ENCODE measurements at regions not wholly inside any gene's neighbourhood (a gene's known extent, or its start where the extent isn't known, plus 50 kb on each side); places are given as distances from the start of the nearest gene placed in this dataset.

GRCh38 chr13:83365723-83366122, 516.6 kb downstream of the SLITRK1 start:
- H3K4me2 ChIP-seq = no peak overlapping the region
- ATAC-seq = no peak
- no peak overlapping the region for H3K27ac ChIP-seq
- no peaks in the 10 kb centered on the region for H3K9me3 ChIP-seq
- no peak for FAIRE-seq
- CTCF ChIA-PET = no interaction called here
- DNase-seq (ENCODE audit: low read depth in 1 of 2, low spot score in 1 of 2) = no peak
- no peak overlapping the region for H3K4me3 ChIP-seq
- POLR2A ChIA-PET = no interaction called here
- no peaks in the 10 kb centered on the region for H3K4me1 ChIP-seq
- TF ChIP-seq E2F6 (IDR thresholded peaks at IDR 0.05; ENCODE audit: borderline replicate concordance, low read depth) = no peak
- peak; percentile 41 for TF ChIP-seq MAFK (IDR thresholded peaks at IDR 0.05; ENCODE audit: partially characterized antibody)

DNA sequence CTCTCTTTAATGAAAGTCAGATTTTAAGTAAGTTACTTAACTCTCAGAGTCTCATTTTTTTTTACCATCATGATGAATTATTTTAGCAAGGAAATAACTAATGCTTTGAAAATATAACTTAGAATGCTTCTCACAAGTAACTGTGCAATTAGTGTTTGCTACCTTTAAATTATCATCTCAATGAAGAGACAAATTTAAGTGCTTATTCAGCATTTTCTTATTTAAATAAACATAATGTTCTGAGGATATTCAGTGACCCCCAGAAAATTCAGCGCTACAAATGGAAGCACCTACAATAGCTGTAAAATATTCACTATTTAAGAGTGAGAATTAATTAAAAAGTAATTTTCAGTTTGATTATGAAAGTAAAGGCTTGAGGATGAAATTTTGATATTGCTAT, 527.2 kb downstream of the SLITRK1 start:
- ChIA-PET POLR2A (no interaction called here), CTCF (no interaction called here)
- no peak overlapping the region for H3K4me2 ChIP-seq
- DNase-seq (ENCODE audit: low read depth in 1 of 2, low spot score in 1 of 2) = no peak
- TF ChIP-seq EHMT2 (IDR thresholded peaks at IDR 0.05; ENCODE audit: low read depth) (no peak), MAFK (IDR thresholded peaks at IDR 0.05; ENCODE audit: partially characterized antibody) (peak; percentile 90), ZC3H11A (IDR thresholded peaks at IDR 0.05) (no peak), CTCF (IDR thresholded peaks at IDR 0.05) (no peak), CBX8 (IDR thresholded peaks at IDR 0.05) (no peak)
- no peak overlapping the region for H3K4me3 ChIP-seq
- H3K27ac ChIP-seq = no peak overlapping the region
- no peaks in the 10 kb centered on the region for H3K9me3 ChIP-seq
- no peaks in the 10 kb centered on the region for H3K4me1 ChIP-seq
- 41% methylated on average over 1 of the region's 1 CpG for WGBS (ENCODE audit: missing lambda C conversion rate)
- no peak for FAIRE-seq
- no peak for ATAC-seq

- CTCF ChIA-PET = no interaction called here
- Histone ChIP-seq H3K9me3 (no peaks in the 10 kb centered on the region), H3K4me1 (no peaks in the 10 kb centered on the region), H3K27ac (no peak overlapping the region), H3K4me3 (no peak overlapping the region), H3K4me2 (no peak overlapping the region)
- FAIRE-seq (no peak), DNase-seq (ENCODE audit: low read depth in 1 of 2, low spot score in 1 of 2) (no peak), ATAC-seq (no peak)
- TF ChIP-seq, protein P1, sequence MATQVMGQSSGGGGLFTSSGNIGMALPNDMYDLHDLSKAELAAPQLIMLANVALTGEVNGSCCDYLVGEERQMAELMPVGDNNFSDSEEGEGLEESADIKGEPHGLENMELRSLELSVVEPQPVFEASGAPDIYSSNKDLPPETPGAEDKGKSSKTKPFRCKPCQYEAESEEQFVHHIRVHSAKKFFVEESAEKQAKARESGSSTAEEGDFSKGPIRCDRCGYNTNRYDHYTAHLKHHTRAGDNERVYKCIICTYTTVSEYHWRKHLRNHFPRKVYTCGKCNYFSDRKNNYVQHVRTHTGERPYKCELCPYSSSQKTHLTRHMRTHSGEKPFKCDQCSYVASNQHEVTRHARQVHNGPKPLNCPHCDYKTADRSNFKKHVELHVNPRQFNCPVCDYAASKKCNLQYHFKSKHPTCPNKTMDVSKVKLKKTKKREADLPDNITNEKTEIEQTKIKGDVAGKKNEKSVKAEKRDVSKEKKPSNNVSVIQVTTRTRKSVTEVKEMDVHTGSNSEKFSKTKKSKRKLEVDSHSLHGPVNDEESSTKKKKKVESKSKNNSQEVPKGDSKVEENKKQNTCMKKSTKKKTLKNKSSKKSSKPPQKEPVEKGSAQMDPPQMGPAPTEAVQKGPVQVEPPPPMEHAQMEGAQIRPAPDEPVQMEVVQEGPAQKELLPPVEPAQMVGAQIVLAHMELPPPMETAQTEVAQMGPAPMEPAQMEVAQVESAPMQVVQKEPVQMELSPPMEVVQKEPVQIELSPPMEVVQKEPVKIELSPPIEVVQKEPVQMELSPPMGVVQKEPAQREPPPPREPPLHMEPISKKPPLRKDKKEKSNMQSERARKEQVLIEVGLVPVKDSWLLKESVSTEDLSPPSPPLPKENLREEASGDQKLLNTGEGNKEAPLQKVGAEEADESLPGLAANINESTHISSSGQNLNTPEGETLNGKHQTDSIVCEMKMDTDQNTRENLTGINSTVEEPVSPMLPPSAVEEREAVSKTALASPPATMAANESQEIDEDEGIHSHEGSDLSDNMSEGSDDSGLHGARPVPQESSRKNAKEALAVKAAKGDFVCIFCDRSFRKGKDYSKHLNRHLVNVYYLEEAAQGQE (IDR thresholded peaks at IDR 0.05) = no peak
- no peak for TF ChIP-seq ESRRA (IDR thresholded peaks at IDR 0.05; ENCODE audit: borderline replicate concordance, low read length)
- TF ChIP-seq ZC3H11A (IDR thresholded peaks at IDR 0.05) = no peak
- TF ChIP-seq CEBPB (IDR thresholded peaks at IDR 0.05) = no peak
- TF ChIP-seq GATA3 (IDR thresholded peaks at IDR 0.05; ENCODE audit: borderline replicate concordance) = no peak
- TF ChIP-seq SMC3 (IDR thresholded peaks at IDR 0.05) = no peak
- no peak for TF ChIP-seq HOXB13 (CRISPR knock-in tag; IDR thresholded peaks at IDR 0.05; ENCODE audit: low read depth)
- TF ChIP-seq TFCP2L1 (CRISPR knock-in tag; IDR thresholded peaks at IDR 0.05) = no peak
- no peak for TF ChIP-seq RARB (CRISPR knock-in tag; IDR thresholded peaks at IDR 0.05)
- TF ChIP-seq BHLHE40 (IDR thresholded peaks at IDR 0.05; ENCODE audit: low read depth, low read length) = no peak
- TF ChIP-seq CHD2 (IDR thresholded peaks at IDR 0.05; ENCODE audit: low read length, partially characterized antibody) = no peak
- no peak for TF ChIP-seq MAFK (IDR thresholded peaks at IDR 0.05; ENCODE audit: partially characterized antibody)
- no peak for TF ChIP-seq PBX3 (IDR thresholded peaks at IDR 0.05)
- POLR2A ChIA-PET = no interaction called here
- WGBS (ENCODE audit: missing lambda C conversion rate) = 4% methylated on average over 1 of the region's 1 CpG
Observed at GRCh38 chr13:83352391-83352790, 529.9 kb downstream of the SLITRK1 start.

All from A549 (cell line).